ENCODE measurements at regions not wholly inside any gene's neighbourhood (a gene's known extent, or its start where the extent isn't known, plus 50 kb on each side); places are given as distances from the start of the nearest gene placed in this dataset.

- TF ChIP-seq, protein P1, sequence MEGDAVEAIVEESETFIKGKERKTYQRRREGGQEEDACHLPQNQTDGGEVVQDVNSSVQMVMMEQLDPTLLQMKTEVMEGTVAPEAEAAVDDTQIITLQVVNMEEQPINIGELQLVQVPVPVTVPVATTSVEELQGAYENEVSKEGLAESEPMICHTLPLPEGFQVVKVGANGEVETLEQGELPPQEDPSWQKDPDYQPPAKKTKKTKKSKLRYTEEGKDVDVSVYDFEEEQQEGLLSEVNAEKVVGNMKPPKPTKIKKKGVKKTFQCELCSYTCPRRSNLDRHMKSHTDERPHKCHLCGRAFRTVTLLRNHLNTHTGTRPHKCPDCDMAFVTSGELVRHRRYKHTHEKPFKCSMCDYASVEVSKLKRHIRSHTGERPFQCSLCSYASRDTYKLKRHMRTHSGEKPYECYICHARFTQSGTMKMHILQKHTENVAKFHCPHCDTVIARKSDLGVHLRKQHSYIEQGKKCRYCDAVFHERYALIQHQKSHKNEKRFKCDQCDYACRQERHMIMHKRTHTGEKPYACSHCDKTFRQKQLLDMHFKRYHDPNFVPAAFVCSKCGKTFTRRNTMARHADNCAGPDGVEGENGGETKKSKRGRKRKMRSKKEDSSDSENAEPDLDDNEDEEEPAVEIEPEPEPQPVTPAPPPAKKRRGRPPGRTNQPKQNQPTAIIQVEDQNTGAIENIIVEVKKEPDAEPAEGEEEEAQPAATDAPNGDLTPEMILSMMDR (IDR thresholded peaks at IDR 0.05) = no peak
- no peak for TF ChIP-seq POLR2A (IDR thresholded peaks at IDR 0.05)
Measured at GRCh38 chr18:5771343-5771742, 124.0 kb downstream of the TMEM200C start.

All from transverse colon (tissue), 3 donors.